Type B pancreatic cell (in vitro differentiated cells): ENCODE measurements at regions not wholly inside any gene's neighbourhood (a gene's known extent, or its start where the extent isn't known, plus 50 kb on each side); places are given as distances from the start of the nearest gene placed in this dataset.

Experiments
- DNase-seq: peaks from one replicate; pipeline ENCODE4 v3.0.0; 2021; ENCODE audit warnings: mixed read lengths; ENCODE audit not compliant: unreplicated experiment; ENCODE audit errors: extremely low spot score
- H3K27ac Mint-ChIP-seq: 2 replicates; pipeline ENCODE4 v1.8.0; 2021; ENCODE audit warnings: mild to moderate bottlenecking, mixed read lengths
- H3K27me3 Mint-ChIP-seq: 2 replicates; pipeline ENCODE4 v1.8.0; 2021; ENCODE audit warnings: mixed read lengths
- H3K36me3 Mint-ChIP-seq: 2 replicates; pipeline ENCODE4 v1.8.0; 2021; ENCODE audit warnings: mixed read lengths
- H3K4me1 Mint-ChIP-seq: one replicate; pipeline ENCODE4 v1.8.0; 2021; ENCODE audit warnings: mixed read lengths; ENCODE audit not compliant: unreplicated experiment
- H3K4me3 Mint-ChIP-seq: 2 replicates; pipeline ENCODE4 v1.8.0; 2021; ENCODE audit warnings: mild to moderate bottlenecking, mixed read lengths
- H3K9me3 Mint-ChIP-seq: 2 replicates; pipeline ENCODE4 v1.8.0; 2021; ENCODE audit warnings: mixed read lengths
- CTCF ChIP-seq: fragments of 200-600 bp; sonication (generic); conservative IDR thresholded peaks from 2 replicates; pipeline ENCODE4 v1.5.0; 2021; ENCODE audit warnings: antibody characterized with exemption, mild to moderate bottlenecking

- no peaks in the 10 kb centered on the region for H3K27me3 Mint-ChIP-seq
- no peak overlapping the region for H3K4me3 Mint-ChIP-seq
- no peak overlapping the region for H3K27ac Mint-ChIP-seq
- no peak for TF ChIP-seq CTCF
- peaks cover 3% of the 10 kb centered on the region for H3K36me3 Mint-ChIP-seq
- no peaks in the 10 kb centered on the region for H3K9me3 Mint-ChIP-seq
- no peak for DNase-seq
- no peaks in the 10 kb centered on the region for H3K4me1 Mint-ChIP-seq
These were observed 130.7 kb upstream of the NAMPT start for GRCh38 chr7:106415433-106415832.

GRCh38 chr7:106413446-106413845 lies 128.7 kb upstream of the NAMPT start:
- DNase-seq: no peak
- no peaks in the 10 kb centered on the region for H3K27me3 Mint-ChIP-seq
- no peak for TF ChIP-seq CTCF
- no peak overlapping the region for H3K4me3 Mint-ChIP-seq
- no peaks in the 10 kb centered on the region for H3K9me3 Mint-ChIP-seq
- H3K4me1 Mint-ChIP-seq: no peaks in the 10 kb centered on the region
- H3K36me3 Mint-ChIP-seq: peaks cover 3% of the 10 kb centered on the region
- H3K27ac Mint-ChIP-seq: no peak overlapping the region

- Mint-ChIP-seq H3K4me1 (no peaks in the 10 kb centered on the region), H3K27me3 (peaks cover under 1% of the 10 kb centered on the region), H3K9me3 (peaks cover 5% of the 10 kb centered on the region), H3K36me3 (no peaks in the 10 kb centered on the region), H3K4me3 (no peak overlapping the region), H3K27ac (no peak overlapping the region)
- TF ChIP-seq CTCF: no peak
- DNase-seq: no peak
These were observed 120.9 kb upstream of the NAMPT start for GRCh38 chr7:106405697-106406141.

GRCh38 chr7:106402898-106403297 lies 118.1 kb upstream of the NAMPT start:
- no peak for DNase-seq
- Mint-ChIP-seq H3K27me3 (peaks cover 10% of the 10 kb centered on the region), H3K4me1 (no peaks in the 10 kb centered on the region), H3K4me3 (no peak overlapping the region), H3K36me3 (no peaks in the 10 kb centered on the region), H3K27ac (no peak overlapping the region), H3K9me3 (peaks cover 5% of the 10 kb centered on the region)
- TF ChIP-seq CTCF: no peak

GRCh38 chr7:106400923-106401322 lies 116.1 kb upstream of the NAMPT start:
- Mint-ChIP-seq H3K4me1 (no peaks in the 10 kb centered on the region), H3K27me3 (peaks cover 14% of the 10 kb centered on the region), H3K4me3 (no peak overlapping the region), H3K9me3 (peaks cover 5% of the 10 kb centered on the region), H3K27ac (no peak overlapping the region), H3K36me3 (no peaks in the 10 kb centered on the region)
- no peak for TF ChIP-seq CTCF
- DNase-seq: no peak

- Mint-ChIP-seq H3K9me3 (peaks cover 5% of the 10 kb centered on the region), H3K4me1 (no peaks in the 10 kb centered on the region), H3K27ac (no peak overlapping the region), H3K27me3 (peaks cover 17% of the 10 kb centered on the region), H3K36me3 (no peaks in the 10 kb centered on the region), H3K4me3 (no peak overlapping the region)
- DNase-seq: no peak
- TF ChIP-seq CTCF: no peak
These were observed 114.0 kb upstream of the NAMPT start for GRCh38 chr7:106398786-106399185.
